IPS-20b (cell line): ENCODE measurements at regions not wholly inside any gene's neighbourhood (a gene's known extent, or its start where the extent isn't known, plus 50 kb on each side); places are given as distances from the start of the nearest gene placed in this dataset.

ENCODE experiments used
- H3K27ac ChIP-seq: one replicate; pipeline ENCODE4 v1.5.1; 2013; ENCODE audit warnings: low read length
- H3K27me3 ChIP-seq: 2 replicates; pipeline ENCODE4 v1.6.1; 2013; ENCODE audit warnings: mild to moderate bottlenecking, low read length, inconsistent platforms; ENCODE audit not compliant: insufficient read depth
- H3K36me3 ChIP-seq: 2 replicates; pipeline ENCODE4 v1.6.1; 2013; ENCODE audit warnings: low read depth, mild to moderate bottlenecking, inconsistent platforms, low read length, moderate library complexity; ENCODE audit not compliant: insufficient read depth
- H3K4me1 ChIP-seq: 2 replicates; pipeline ENCODE4 v1.6.1; 2013; ENCODE audit warnings: mild to moderate bottlenecking, control low read depth, inconsistent platforms, low read length, moderate library complexity; ENCODE audit not compliant: insufficient read depth
- H3K4me3 ChIP-seq: 2 replicates; pipeline ENCODE4 v1.5.1; 2013; ENCODE audit warnings: mild to moderate bottlenecking, low read length, inconsistent platforms
- H3K9ac ChIP-seq: 2 replicates; pipeline ENCODE4 v1.6.1; 2013; ENCODE audit warnings: low read depth, mild to moderate bottlenecking, inconsistent platforms, low read length, moderate library complexity
- H3K9me3 ChIP-seq: 2 replicates; pipeline ENCODE4 v1.6.1; 2013; ENCODE audit warnings: mild to moderate bottlenecking, low read depth, low read length, inconsistent platforms; ENCODE audit not compliant: insufficient read depth

DNA sequence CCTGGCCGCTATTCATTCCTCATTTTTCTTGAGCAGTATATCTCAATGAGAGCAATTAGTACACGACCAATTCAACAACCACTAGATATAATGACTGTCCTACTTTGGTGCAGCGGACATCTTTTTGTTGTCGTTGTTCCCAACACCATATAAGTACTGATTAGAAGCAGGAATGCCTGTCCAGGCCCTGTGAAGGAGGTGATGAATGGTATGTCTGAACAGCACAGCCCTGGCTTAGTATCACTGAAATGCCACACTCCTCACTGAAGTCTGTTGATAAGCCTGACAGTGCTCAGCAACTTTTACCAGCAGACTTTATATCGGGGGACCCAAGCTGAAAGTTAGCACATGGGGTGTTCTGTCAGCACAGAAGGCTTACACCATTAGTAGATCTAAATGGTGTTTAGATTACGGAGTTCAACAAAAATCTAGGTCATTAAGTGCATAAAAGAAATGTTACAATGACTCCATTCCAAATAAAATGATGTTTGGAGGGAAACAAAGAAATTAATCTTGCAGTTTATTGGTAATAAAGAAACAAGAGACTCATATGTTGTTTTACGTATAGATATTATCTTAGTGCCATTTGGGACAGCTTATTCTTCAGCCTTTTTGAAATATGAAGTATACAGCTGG lies 228.3 kb upstream of the TTC29 start:
- no peaks in the 10 kb centered on the region for H3K36me3 ChIP-seq
- no peak overlapping the region for H3K4me3 ChIP-seq
- H3K9me3 ChIP-seq: no peaks in the 10 kb centered on the region
- H3K9ac ChIP-seq: no peak overlapping the region
- H3K27ac ChIP-seq: no peak overlapping the region
- H3K27me3 ChIP-seq: no peaks in the 10 kb centered on the region
- H3K4me1 ChIP-seq: peaks cover 11% of the 10 kb centered on the region

DNA sequence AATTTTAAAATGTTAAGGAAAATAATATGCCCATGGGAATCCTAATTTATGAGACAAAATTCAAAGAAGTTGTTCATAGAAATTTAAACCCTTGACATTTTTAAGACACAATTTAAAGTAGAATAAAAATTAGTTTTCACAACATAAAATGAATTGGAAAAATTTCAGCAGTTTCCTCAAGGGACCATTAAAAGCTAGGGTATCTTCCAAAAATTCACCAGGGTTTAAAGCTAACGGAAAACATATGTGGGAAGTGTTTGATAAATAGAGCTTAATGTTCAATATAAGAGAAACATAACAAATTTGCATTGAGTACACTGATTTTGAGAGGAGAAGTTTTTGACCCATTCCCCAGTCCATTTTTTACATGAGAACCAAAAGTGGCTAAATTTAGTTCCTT lies 228.9 kb upstream of the TTC29 start:
- Histone ChIP-seq H3K27me3 (no peaks in the 10 kb centered on the region), H3K9ac (no peak overlapping the region), H3K27ac (no peak overlapping the region), H3K4me3 (no peak overlapping the region), H3K4me1 (peaks cover 11% of the 10 kb centered on the region), H3K9me3 (no peaks in the 10 kb centered on the region), H3K36me3 (no peaks in the 10 kb centered on the region)

DNA sequence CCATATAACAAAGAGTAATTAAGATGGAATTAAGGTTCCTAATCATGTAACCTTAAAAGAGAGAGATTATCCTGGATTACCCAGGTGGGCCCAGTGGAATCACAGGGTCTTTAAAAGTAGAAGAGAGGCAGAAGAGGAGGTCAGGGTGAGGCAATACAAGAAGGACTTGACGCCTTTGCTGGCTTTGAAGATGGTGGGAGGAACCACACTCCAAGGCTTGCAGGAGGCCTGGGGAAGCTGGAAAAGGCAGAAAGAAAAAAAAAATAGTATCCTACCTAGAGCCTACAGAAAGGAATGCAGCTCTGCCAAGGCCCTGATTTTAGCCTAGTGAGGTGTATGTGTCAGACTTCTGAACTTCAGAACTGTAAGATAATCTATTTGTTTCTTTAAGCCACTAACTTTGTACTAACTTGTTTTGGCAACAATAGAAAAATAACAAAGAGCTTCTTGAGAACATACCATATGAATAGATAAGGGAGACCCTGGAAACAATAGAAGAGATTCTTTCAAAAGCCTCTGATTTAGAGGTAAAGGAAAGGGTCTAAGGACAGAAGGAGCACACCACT lies 229.9 kb upstream of the TTC29 start:
- Histone ChIP-seq H3K27me3 (no peaks in the 10 kb centered on the region), H3K9ac (no peak overlapping the region), H3K4me1 (peaks cover 11% of the 10 kb centered on the region), H3K4me3 (no peak overlapping the region), H3K36me3 (no peaks in the 10 kb centered on the region), H3K27ac (no peak overlapping the region), H3K9me3 (no peaks in the 10 kb centered on the region)

DNA sequence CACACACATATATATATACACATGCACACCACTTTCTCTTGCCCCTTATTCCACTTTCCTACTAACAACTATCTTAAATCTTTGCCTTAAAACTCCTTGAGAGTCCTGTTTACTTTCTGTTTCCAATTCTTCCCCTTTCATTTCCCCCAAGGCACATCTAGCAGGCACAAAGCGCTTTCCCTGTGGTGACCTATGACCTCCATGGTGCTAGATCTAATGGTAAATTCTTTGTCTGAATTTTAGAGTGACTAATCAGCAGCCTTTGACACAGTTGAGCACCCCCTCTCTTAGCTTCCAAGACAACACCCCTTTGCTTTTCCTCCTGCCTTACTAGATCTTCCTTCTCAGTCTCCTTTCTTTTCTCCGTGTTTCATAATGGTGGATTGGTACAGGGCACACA lies 236.4 kb upstream of the TTC29 start:
- H3K36me3 ChIP-seq: no peaks in the 10 kb centered on the region
- H3K4me1 ChIP-seq: peaks cover 7% of the 10 kb centered on the region; the same call in 1 of the 2 replicates
- no peaks in the 10 kb centered on the region for H3K27me3 ChIP-seq
- no peak overlapping the region for H3K4me3 ChIP-seq
- H3K9me3 ChIP-seq: no peaks in the 10 kb centered on the region
- H3K27ac ChIP-seq: no peak overlapping the region
- H3K9ac ChIP-seq: no peak overlapping the region

DNA sequence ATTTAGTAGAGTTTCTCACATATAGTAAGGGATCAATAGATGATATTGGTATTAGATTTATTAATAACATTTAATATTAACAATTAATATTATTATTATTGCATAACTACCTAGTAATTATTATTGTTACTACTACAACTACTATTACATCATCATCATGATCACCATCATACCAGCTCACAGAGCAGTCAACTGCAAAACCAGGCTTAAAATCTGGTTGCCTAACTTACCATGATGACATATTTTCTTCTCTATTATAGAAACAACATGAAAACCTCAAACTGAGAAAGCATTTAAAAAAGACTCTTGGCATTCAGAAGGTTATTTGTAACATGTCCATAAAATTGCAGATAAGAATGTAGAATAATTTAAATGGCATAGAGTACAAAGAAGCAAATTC lies 247.0 kb upstream of the TTC29 start:
- H3K27ac ChIP-seq: no peak overlapping the region

DNA sequence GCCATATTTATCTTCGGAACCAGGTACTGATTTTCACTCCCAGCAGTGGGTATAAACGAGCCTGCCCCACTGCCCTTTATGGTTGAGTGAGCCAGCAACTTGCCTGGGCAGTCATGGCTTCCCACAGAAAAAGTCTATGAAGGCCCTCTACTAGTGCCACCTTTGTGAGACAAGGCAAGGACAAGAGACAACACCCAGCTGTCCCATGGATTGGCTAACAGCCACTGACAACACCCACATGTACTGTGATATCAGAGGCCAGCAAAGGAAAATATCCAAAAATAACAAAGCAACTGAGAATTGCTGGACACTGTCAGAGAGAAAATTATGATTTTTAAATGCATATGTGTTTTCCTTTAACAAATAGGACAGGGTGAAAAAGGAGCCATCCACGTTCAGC lies 248.4 kb upstream of the TTC29 start:
- Histone ChIP-seq H3K9me3 (no peaks in the 10 kb centered on the region), H3K4me1 (peaks cover 19% of the 10 kb centered on the region), H3K36me3 (no peaks in the 10 kb centered on the region), H3K27me3 (no peaks in the 10 kb centered on the region), H3K9ac (no peak overlapping the region), H3K27ac (no peak overlapping the region), H3K4me3 (no peak overlapping the region)

More for the DNA sequence above, 247.0 kb upstream of the TTC29 start:
- no peaks in the 10 kb centered on the region for H3K27me3 ChIP-seq
- peaks cover 8% of the 10 kb centered on the region; the same call in 1 of the 2 replicates for H3K4me1 ChIP-seq
- H3K9me3 ChIP-seq: no peaks in the 10 kb centered on the region
- no peaks in the 10 kb centered on the region for H3K36me3 ChIP-seq
- H3K4me3 ChIP-seq: no peak overlapping the region
- H3K9ac ChIP-seq: no peak overlapping the region

DNA sequence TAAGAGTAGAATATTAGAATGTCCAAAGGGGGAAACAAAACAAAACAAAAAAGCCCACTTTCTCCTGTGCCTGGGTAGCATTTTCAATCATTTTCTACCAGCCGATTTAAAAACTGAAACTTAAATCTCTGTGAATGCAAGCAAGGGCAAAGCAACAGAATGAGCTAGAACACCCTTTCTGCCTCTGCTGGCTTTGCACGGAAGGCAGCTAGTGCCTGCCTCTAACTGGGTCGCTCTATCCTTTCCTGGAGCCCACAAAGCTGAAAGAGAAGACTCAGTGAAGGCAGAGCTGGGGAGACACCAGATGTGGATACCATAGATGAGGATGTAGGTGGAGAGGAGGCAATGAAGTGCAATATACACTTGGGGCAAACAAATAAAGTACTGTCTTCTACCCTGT lies 248.9 kb upstream of the TTC29 start:
- Histone ChIP-seq H3K4me3 (no peak overlapping the region), H3K9me3 (no peaks in the 10 kb centered on the region), H3K27ac (no peak overlapping the region), H3K36me3 (no peaks in the 10 kb centered on the region), H3K27me3 (no peaks in the 10 kb centered on the region), H3K9ac (no peak overlapping the region), H3K4me1 (peaks cover 19% of the 10 kb centered on the region)

DNA sequence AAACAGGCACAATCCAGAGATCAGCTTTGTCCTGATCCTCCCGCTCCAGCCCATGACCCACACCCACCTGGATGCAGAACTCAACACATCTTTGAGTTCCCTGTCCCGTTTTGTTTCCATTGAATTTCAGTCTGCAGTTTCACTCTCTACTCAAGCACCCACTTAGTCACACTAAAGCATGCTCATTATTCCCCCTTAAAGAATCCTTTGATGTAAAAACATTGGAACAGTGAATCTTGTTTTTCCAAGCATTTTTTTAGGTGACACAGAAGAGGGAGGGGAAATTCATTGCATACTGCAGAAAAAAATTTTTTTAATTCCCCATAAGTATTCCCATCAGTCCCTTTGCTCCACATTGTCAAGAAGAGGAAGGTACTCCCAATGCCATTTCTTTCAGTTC lies 249.7 kb upstream of the TTC29 start:
- Histone ChIP-seq H3K9me3 (no peaks in the 10 kb centered on the region), H3K27ac (no peak overlapping the region)

DNA sequence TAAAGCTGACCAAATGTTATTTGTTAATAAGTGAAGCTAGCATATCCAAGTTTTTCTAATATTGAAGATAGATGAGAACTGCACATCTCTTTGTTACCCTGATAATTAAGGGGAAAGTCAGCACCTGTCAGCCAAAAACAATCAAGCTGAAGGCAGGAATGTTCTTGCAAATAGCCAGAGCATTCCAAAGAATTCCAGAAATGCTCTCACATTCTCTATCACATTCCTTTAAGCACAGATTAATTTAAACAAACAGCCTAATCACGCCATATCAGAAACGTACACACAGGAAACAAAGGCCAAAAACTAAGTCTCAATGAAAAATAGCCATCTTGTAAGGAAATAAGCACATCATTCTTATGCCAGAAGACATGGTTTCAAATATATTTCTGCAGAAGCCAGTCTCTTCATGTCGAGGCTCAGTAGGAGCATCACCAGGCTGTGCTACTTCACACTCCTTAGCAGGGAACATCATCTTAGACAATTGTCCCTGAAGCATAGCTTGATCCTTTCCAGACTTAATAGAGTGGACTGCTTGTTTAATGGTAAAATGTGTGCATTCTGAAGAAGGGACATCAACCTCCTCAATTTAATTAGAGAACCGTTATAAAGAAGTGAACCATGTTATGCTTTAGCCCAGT lies 252.9 kb upstream of the TTC29 start:
- Histone ChIP-seq H3K27ac (no peak overlapping the region), H3K4me3 (no peak overlapping the region), H3K27me3 (no peaks in the 10 kb centered on the region), H3K4me1 (peaks cover 19% of the 10 kb centered on the region), H3K36me3 (no peaks in the 10 kb centered on the region), H3K9ac (no peak overlapping the region), H3K9me3 (no peaks in the 10 kb centered on the region)

More for the DNA sequence above, 249.7 kb upstream of the TTC29 start:
- Histone ChIP-seq H3K9ac (no peak overlapping the region), H3K36me3 (no peaks in the 10 kb centered on the region), H3K4me3 (no peak overlapping the region), H3K4me1 (peaks cover 19% of the 10 kb centered on the region), H3K27me3 (no peaks in the 10 kb centered on the region)

DNA sequence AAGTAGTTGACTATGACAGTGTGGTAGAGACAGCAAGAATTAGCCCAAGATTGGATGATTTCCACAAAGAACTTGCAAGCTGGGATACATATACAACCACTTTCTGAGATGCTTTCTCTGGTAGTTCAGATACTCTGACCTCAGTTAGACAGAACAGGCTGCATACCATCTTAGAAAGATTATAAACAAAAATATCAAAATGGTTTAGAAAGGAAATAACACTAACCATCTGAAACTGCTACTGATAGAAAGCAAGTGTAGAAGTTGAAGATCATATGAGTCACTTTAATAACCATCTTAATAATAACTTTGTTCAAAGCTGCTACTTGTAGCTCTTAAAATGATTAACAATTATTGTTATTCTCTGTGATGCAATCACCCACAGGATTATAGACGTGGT lies 255.4 kb upstream of the TTC29 start:
- H3K9me3 ChIP-seq: no peaks in the 10 kb centered on the region
- peaks cover 19% of the 10 kb centered on the region for H3K4me1 ChIP-seq
- no peaks in the 10 kb centered on the region for H3K36me3 ChIP-seq
- H3K9ac ChIP-seq: no peak overlapping the region
- H3K4me3 ChIP-seq: no peak overlapping the region
- H3K27ac ChIP-seq: no peak overlapping the region
- H3K27me3 ChIP-seq: no peaks in the 10 kb centered on the region

DNA sequence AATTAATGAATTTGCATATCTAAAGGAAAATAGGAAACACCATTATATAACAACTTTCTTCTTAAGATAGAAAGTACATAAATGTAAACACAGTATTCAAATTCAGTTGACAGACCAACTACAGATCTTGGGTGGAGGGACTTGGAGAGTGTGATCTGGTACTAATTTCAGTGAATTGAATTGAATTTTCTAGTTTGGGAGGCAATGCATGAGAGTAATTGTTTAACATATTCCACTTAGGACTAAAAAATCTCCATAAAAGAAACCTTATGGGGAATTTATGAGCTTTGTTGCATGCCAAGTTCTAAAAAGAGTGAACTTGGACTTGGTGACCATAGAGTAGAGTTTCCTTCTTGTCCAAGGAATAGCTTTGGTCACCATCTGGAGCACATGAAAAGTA lies 261.1 kb upstream of the TTC29 start:
- no peak overlapping the region for H3K27ac ChIP-seq

DNA sequence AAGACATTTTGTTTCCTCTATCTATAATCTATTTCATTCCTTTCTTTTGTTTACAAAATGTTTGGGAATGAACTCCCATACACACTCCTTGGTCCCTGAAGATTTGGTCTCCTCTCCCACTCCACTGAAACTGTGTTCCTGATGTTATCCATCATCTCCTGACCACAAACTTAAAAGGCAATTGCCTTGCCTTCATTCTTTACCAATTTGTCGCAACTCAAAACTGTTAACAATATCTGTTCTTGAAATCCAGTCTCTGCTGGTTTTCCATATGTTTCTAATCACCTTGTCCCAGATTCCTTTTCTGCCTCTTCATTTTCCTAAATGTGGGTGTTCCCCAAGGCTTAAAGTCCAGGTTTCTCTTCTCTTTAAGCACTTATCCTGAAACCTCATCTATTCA lies 262.2 kb upstream of the TTC29 start:
- Histone ChIP-seq H3K36me3 (no peaks in the 10 kb centered on the region), H3K27ac (no peak overlapping the region), H3K9ac (no peak overlapping the region), H3K4me1 (no peaks in the 10 kb centered on the region), H3K4me3 (no peak overlapping the region), H3K9me3 (no peaks in the 10 kb centered on the region), H3K27me3 (no peaks in the 10 kb centered on the region)

More for the DNA sequence above, 261.1 kb upstream of the TTC29 start:
- Histone ChIP-seq H3K4me1 (no peaks in the 10 kb centered on the region), H3K9me3 (no peaks in the 10 kb centered on the region), H3K36me3 (no peaks in the 10 kb centered on the region), H3K9ac (no peak overlapping the region), H3K4me3 (no peak overlapping the region), H3K27me3 (no peaks in the 10 kb centered on the region)
